Keratinocyte (primary cell): ENCODE measurements at regions not wholly inside any gene's neighbourhood (a gene's known extent, or its start where the extent isn't known, plus 50 kb on each side); places are given as distances from the start of the nearest gene placed in this dataset.

Experiments used
- DNase-seq: peaks from one replicate; pipeline ENCODE4 v3.0.0-alpha.2; 2011; ENCODE audit warnings: low read depth, missing footprints, low spot score
- FAIRE-seq: peaks from 2 replicates; lab custom pipeline; 2011; peaks lifted over from hg19 to GRCh38; lab: Jason Lieb, UNC
- H2AFZ ChIP-seq: 2 replicates; pipeline ENCODE4 v1.6.0; 2012; ENCODE audit warnings: low read length, control low read depth, inconsistent platforms; ENCODE audit not compliant: control insufficient read depth
- H3K27ac ChIP-seq: 2 replicates; pipeline ENCODE4 v1.5.1; 2011; ENCODE audit warnings: low read length; ENCODE audit not compliant: control insufficient read depth, insufficient read depth
- H3K27me3 ChIP-seq: 3 replicates; pipeline ENCODE4 v1.6.0; 2011; ENCODE audit warnings: low read length; ENCODE audit not compliant: control insufficient read depth, insufficient read depth; ENCODE audit errors: extremely low read depth
- H3K36me3 ChIP-seq, 2 experiments: 2 replicates in 1 of 2; 3 replicates in 1 of 2; pipeline ENCODE4 v1.5.1; 2011; ENCODE audit warnings: low read length in 2 of 2, mild to moderate bottlenecking in 1 of 2; ENCODE audit not compliant: control insufficient read depth in 2 of 2, insufficient read depth in 2 of 2; ENCODE audit errors: extremely low read depth in 1 of 2
- H3K4me1 ChIP-seq: 3 replicates; pipeline ENCODE4 v1.5.1; 2011; ENCODE audit warnings: low read length; ENCODE audit not compliant: control insufficient read depth, insufficient read depth; ENCODE audit errors: extremely low read depth
- H3K4me2 ChIP-seq: 3 replicates; pipeline ENCODE4 v1.6.0; 2011; ENCODE audit warnings: low read depth, low read length; ENCODE audit not compliant: control insufficient read depth, insufficient read depth; ENCODE audit errors: extremely low read depth
- H3K4me3 ChIP-seq, 3 experiments: fragments of 200-600 bp in 1 of 3; sonication (generic) in 1 of 3; 2 replicates in 2 of 3; 3 replicates in 1 of 3; pipeline ENCODE4 v1.5.1; 2011 to 2016; ENCODE audit warnings: low read length in 3 of 3, mild to moderate bottlenecking in 3 of 3, control low read depth in 2 of 3, inconsistent platforms in 1 of 3, low read depth in 1 of 3, mixed read lengths in 1 of 3, mixed run types in 1 of 3, moderate library complexity in 1 of 3; ENCODE audit not compliant: control insufficient read depth in 2 of 3, insufficient read depth in 2 of 3; ENCODE audit errors: extremely low read depth in 1 of 3
- H3K79me2 ChIP-seq: 2 replicates; pipeline ENCODE4 v1.6.0; 2012; ENCODE audit warnings: low read length; ENCODE audit not compliant: control insufficient read depth, insufficient read depth
- H3K9ac ChIP-seq: 3 replicates; pipeline ENCODE4 v1.6.0; 2011; ENCODE audit warnings: low read length; ENCODE audit not compliant: control insufficient read depth, insufficient read depth; ENCODE audit errors: extremely low read depth
- H3K9me1 ChIP-seq: 3 replicates; pipeline ENCODE4 v1.6.0; 2011; ENCODE audit warnings: low read length; ENCODE audit not compliant: control insufficient read depth, insufficient read depth; ENCODE audit errors: extremely low read depth
- H3K9me3 ChIP-seq: 2 replicates; pipeline ENCODE4 v1.5.1; 2012; ENCODE audit warnings: low read depth, low read length; ENCODE audit not compliant: control insufficient read depth
- H4K20me1 ChIP-seq: 3 replicates; pipeline ENCODE4 v1.6.0; 2011; ENCODE audit warnings: low read length; ENCODE audit not compliant: control insufficient read depth, insufficient read depth; ENCODE audit errors: extremely low read depth
- CTCF ChIP-seq, 3 experiments: IDR thresholded peaks in 1 of 3; conservative IDR thresholded peaks in 1 of 3; optimal IDR thresholded peaks in 1 of 3; 2 replicates in 2 of 3; 3 replicates in 1 of 3; pipeline versions ENCODE3 to v1.5.1; 2011; ENCODE audit warnings: low read length in 3 of 3, mild to moderate bottlenecking in 3 of 3, moderate library complexity in 2 of 3, control low read depth in 1 of 3, inconsistent platforms in 1 of 3; ENCODE audit not compliant: insufficient read depth in 2 of 3; ENCODE audit errors: extremely low read depth in 1 of 3
- EZH2 ChIP-seq: IDR thresholded peaks from one replicate; pipeline ENCODE4 v1.6.1; 2012; ENCODE audit warnings: inconsistent platforms, mild to moderate bottlenecking, low read length, moderate library complexity
- dilution Hi-C: fragments of 300-500 bp; cut with MboI; formaldehyde crosslinking; loops from one replicate; pipeline ENCODE4 v1.7.0; 2020; ENCODE audit warnings: low sequenced_read_pairs; ENCODE audit not compliant: extremely low pct_ligation_motif_present

GRCh38 chr6:43963203-43963602, 164.0 kb downstream of the MRPL14 start:
- H3K4me3 ChIP-seq: no peak overlapping the region
- dilution Hi-C loops: no loop called here
- TF ChIP-seq CTCF (optimal IDR thresholded peaks at IDR 0.05 in 1 of 3, IDR thresholded peaks at IDR 0.05 in 1 of 3, conservative IDR thresholded peaks at IDR 0.05 in 1 of 3; ENCODE audit: extremely low read depth in 1 of 3, insufficient read depth in 2 of 3, low read length in 3 of 3) (no peak), EZH2 (no peak)
- H3K9ac ChIP-seq: no peak overlapping the region
- H3K27ac ChIP-seq: no peak overlapping the region
- no peaks in the 10 kb centered on the region for H3K9me1 ChIP-seq
- H3K36me3 ChIP-seq: no peaks in the 10 kb centered on the region
- H3K9me3 ChIP-seq: no peaks in the 10 kb centered on the region
- peaks cover 8% of the 10 kb centered on the region for H3K4me1 ChIP-seq
- H3K79me2 ChIP-seq: no peaks in the 10 kb centered on the region
- H3K4me2 ChIP-seq: no peak overlapping the region
- FAIRE-seq (no peak), DNase-seq (no peak)
- H4K20me1 ChIP-seq: no peaks in the 10 kb centered on the region
- no peaks in the 10 kb centered on the region for H3K27me3 ChIP-seq
- no peak overlapping the region for H2AFZ ChIP-seq

- Histone ChIP-seq H3K4me2 (no peak overlapping the region), H3K27ac (no peak overlapping the region), H3K36me3 (no peaks in the 10 kb centered on the region), H3K9me3 (no peaks in the 10 kb centered on the region), H3K27me3 (no peaks in the 10 kb centered on the region), H4K20me1 (no peaks in the 10 kb centered on the region), H3K4me1 (peaks cover 8% of the 10 kb centered on the region), H3K9me1 (no peaks in the 10 kb centered on the region), H3K79me2 (no peaks in the 10 kb centered on the region), H3K9ac (no peak overlapping the region), H3K4me3 (no peak overlapping the region), H2AFZ (no peak overlapping the region)
- FAIRE-seq (no peak), DNase-seq (no peak)
- dilution Hi-C loops: no loop called here
- TF ChIP-seq CTCF (optimal IDR thresholded peaks at IDR 0.05 in 1 of 3, IDR thresholded peaks at IDR 0.05 in 1 of 3, conservative IDR thresholded peaks at IDR 0.05 in 1 of 3; ENCODE audit: extremely low read depth in 1 of 3, insufficient read depth in 2 of 3, low read length in 3 of 3) (no peak), EZH2 (no peak)
Measured at GRCh38 chr6:43962458-43962857, 164.8 kb downstream of the MRPL14 start.
